WERI-Rb-1 (cell line): ENCODE measurements at regions not wholly inside any gene's neighbourhood (a gene's known extent, or its start where the extent isn't known, plus 50 kb on each side); places are given as distances from the start of the nearest gene placed in this dataset.

Experiments used
- DNase-seq: peaks from one replicate; pipeline ENCODE4 v3.0.0-alpha.2; 2020
- H3K27ac ChIP-seq: fragments of 250-450 bp; sonication (Bioruptor Pico); 2 replicates; pipeline ENCODE4 v1.5.1; 2020; ENCODE audit warnings: mild to moderate bottlenecking, moderate library complexity
- H3K27me3 ChIP-seq: fragments of 250-450 bp; sonication (Bioruptor Pico); 2 replicates; pipeline ENCODE4 v1.5.1; 2021; ENCODE audit warnings: mild to moderate bottlenecking, low read depth, moderate library complexity; ENCODE audit not compliant: insufficient read depth, severe bottlenecking
- H3K36me3 ChIP-seq: fragments of 250-450 bp; sonication (Bioruptor Pico); 2 replicates; pipeline ENCODE4 v1.5.1; 2020; ENCODE audit warnings: mild to moderate bottlenecking, moderate library complexity
- H3K4me3 ChIP-seq: 2 replicates; pipeline ENCODE4 v1.5.1; 2011; ENCODE audit warnings: low read depth, mild to moderate bottlenecking, control low read depth, low read length
- H3K9me3 ChIP-seq: fragments of 250-450 bp; sonication (Bioruptor Pico); 2 replicates; pipeline ENCODE4 v1.5.1; 2021; ENCODE audit warnings: mild to moderate bottlenecking, moderate library complexity; ENCODE audit not compliant: severe bottlenecking
- CTCF ChIP-seq: IDR thresholded peaks from 2 replicates; pipeline ENCODE4 v1.5.1; 2011; ENCODE audit warnings: low read depth, mild to moderate bottlenecking, control low read depth, inconsistent platforms, low read length

- DNase-seq: no peak
- no peak overlapping the region for H3K27ac ChIP-seq
- H3K36me3 ChIP-seq: no peaks in the 10 kb centered on the region
- no peak overlapping the region for H3K4me3 ChIP-seq
- no peaks in the 10 kb centered on the region for H3K9me3 ChIP-seq
- no peaks in the 10 kb centered on the region for H3K27me3 ChIP-seq
- no peak for TF ChIP-seq CTCF
Observed at GRCh38 chr11:106422583-106422982, 345.1 kb downstream of the AASDHPPT start.

- no peaks in the 10 kb centered on the region for H3K27me3 ChIP-seq
- H3K27ac ChIP-seq: no peak overlapping the region
- TF ChIP-seq CTCF: no peak
- H3K36me3 ChIP-seq: no peaks in the 10 kb centered on the region
- DNase-seq: no peak
- no peak overlapping the region for H3K4me3 ChIP-seq
- no peaks in the 10 kb centered on the region for H3K9me3 ChIP-seq
Observed at GRCh38 chr11:106424111-106424510, 346.6 kb downstream of the AASDHPPT start.

GRCh38 chr11:106425819-106426218, 348.4 kb downstream of the AASDHPPT start:
- no peak overlapping the region for H3K27ac ChIP-seq
- H3K9me3 ChIP-seq: no peaks in the 10 kb centered on the region
- H3K27me3 ChIP-seq: no peaks in the 10 kb centered on the region
- no peak for DNase-seq
- no peaks in the 10 kb centered on the region for H3K36me3 ChIP-seq
- no peak for TF ChIP-seq CTCF
- no peak overlapping the region for H3K4me3 ChIP-seq

- no peak for DNase-seq
- H3K27ac ChIP-seq: no peak overlapping the region
- H3K4me3 ChIP-seq: no peak overlapping the region
- no peak for TF ChIP-seq CTCF
- no peaks in the 10 kb centered on the region for H3K9me3 ChIP-seq
- H3K27me3 ChIP-seq: no peaks in the 10 kb centered on the region
- H3K36me3 ChIP-seq: no peaks in the 10 kb centered on the region
Observed at GRCh38 chr11:106426696-106427095, 349.2 kb downstream of the AASDHPPT start.

- no peak for DNase-seq
- no peak overlapping the region for H3K27ac ChIP-seq
- TF ChIP-seq CTCF: no peak
Observed at GRCh38 chr11:106427736-106428135, 350.3 kb downstream of the AASDHPPT start.

GRCh38 chr11:106442032-106442431, 364.6 kb downstream of the AASDHPPT start:
- no peak for TF ChIP-seq CTCF
- no peak overlapping the region for H3K4me3 ChIP-seq
- H3K9me3 ChIP-seq: no peaks in the 10 kb centered on the region
- no peak overlapping the region for H3K27ac ChIP-seq
- DNase-seq: no peak
- H3K36me3 ChIP-seq: no peaks in the 10 kb centered on the region
- H3K27me3 ChIP-seq: no peaks in the 10 kb centered on the region

More at GRCh38 chr11:106427736-106428135, 350.3 kb downstream of the AASDHPPT start:
- no peak overlapping the region for H3K4me3 ChIP-seq
- H3K9me3 ChIP-seq: no peaks in the 10 kb centered on the region
- no peaks in the 10 kb centered on the region for H3K36me3 ChIP-seq
- H3K27me3 ChIP-seq: no peaks in the 10 kb centered on the region
